Fibroblast of upper back skin (primary cell): ENCODE measurements at regions not wholly inside any gene's neighbourhood (a gene's known extent, or its start where the extent isn't known, plus 50 kb on each side); places are given as distances from the start of the nearest gene placed in this dataset.
"Not testable (repeated sequence)": the region's sequence is repeated elsewhere in the genome, so short reads cannot be mapped to it uniquely, and the experiment has no call there.

Source experiments
- DNase-seq: peaks from one replicate; pipeline ENCODE4 v3.0.0-alpha.2; 2013

DNA sequence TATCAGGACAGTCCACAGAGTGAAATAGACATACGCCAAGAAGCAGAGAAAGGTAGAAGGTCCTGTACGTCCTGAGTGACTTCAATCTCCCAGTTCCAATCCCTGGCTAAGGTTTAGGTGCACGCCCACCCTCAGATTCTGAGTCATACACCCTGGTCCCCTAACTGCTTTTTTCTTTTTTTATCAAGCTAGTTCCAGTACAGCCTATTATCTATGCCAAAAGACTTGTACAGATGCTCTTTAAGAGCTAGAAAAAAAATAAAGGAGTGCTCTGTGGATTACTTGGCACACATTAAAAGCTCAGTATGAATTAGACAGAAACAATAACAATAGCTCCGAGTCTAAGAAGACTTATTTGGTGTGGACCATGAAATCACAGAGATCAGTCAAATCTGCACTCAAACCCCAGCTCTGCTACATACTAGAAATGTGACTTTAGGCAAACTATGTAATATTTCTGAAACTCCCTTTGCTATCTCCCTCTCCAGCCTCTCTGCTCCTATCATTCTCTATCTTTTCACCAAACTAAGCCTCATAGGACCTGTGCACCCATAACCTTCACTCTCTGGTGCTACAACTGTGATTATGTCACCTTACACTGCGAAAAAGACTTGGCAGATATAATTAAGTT, 168.8 kb upstream of the KCTD7 start:
- DNase-seq = not testable (repeated sequence)

DNA sequence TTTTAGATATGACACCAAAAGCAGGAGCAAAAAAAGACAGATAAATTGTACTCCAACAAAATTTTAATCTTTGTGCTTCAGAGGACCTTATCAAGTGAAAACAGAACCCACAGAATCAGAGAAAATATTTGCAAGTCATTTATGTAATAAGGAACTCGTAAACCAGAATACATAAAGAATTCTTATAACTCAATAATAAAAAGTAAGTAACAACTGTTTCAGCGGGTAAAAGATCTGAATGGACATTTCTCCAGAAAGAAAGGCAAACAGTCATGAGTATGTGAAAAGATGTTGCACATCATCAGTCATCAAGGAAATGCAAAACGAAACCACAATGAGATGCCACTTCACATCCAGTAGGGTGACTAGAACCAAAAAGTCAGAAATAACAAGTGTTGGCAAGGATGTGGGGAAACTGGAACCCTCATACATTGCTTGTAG, 167.7 kb upstream of the KCTD7 start:
- no peak for DNase-seq

DNA sequence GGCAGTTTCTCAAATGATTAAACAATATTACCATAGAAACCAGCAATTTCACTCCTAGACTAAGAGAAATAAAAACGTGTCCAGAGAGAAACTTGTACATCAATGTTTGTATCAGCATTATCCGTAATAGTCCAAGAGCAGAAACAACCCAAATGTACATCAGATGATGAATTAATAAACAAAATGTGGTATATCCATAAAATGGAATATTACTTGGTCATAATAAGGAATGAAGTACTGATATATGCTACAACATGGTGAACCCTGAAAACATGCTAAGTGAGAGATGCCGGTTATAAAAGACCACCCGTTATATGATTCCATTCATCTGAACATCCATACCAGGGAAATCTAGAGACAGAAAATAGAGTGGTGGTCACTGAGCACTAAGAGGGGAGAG, 167.3 kb upstream of the KCTD7 start:
- not testable (repeated sequence) for DNase-seq

DNA sequence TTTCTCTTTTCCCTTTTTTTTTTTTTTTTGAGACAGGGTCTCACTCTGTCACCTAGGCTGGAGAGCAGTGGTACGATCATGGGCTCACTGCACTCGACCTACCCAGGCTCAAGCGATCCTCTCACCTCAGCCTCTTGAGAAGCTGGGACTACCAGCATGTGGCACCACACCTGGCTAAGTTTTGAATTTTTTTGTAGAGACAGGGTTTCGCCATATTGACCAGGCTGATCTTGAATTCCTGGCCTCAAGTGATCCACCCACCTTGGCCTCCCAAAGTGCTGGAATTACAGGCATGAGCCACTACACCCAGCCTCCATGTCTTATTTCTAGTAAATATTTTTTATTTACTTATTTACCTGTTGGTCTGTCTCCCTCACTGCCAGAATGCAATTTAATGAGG, 165.8 kb upstream of the KCTD7 start:
- not testable (repeated sequence) for DNase-seq

DNA sequence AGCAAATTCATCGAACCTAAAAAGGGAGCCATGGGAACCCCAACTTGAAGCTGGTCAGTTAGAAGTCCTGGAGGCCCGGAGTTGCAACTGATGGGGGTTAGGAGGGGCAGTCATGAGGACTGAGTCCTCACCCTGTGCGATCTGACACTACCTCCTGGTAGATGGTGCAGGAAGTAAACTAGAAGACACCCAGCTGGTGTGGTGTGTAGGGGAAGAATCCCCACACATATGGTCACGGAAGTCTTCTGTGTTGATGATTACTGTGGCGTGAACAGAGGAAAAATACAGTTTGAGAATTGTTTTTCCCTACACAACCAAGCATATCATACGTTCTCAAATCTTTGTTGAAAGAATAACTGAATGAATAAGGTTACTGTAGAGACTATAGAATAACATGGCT, 164.6 kb upstream of the KCTD7 start:
- no peak for DNase-seq

DNA sequence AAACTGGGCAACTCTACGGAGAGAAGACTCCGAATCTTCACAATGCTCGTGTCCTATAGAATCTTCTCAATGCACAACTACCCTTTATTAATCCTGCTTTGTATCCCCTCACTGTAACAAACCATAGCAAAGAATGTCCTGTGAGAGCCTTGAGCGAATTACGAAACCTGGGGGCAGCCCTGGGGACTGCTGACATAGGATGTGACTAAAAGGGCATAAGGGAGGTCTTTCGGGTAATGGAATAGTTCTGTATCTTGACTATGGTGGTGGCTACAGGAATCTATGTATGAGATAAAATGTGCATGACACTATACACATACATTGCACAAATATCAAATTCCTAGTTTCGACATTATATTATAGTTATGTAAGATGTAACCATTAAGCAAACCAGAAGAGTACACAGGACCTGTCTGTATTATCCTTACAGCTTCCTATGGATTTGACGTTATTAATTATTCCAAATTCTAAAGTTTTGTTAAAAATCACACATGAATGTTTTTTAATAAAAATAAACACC, 162.5 kb upstream of the KCTD7 start:
- DNase-seq = no peak

DNA sequence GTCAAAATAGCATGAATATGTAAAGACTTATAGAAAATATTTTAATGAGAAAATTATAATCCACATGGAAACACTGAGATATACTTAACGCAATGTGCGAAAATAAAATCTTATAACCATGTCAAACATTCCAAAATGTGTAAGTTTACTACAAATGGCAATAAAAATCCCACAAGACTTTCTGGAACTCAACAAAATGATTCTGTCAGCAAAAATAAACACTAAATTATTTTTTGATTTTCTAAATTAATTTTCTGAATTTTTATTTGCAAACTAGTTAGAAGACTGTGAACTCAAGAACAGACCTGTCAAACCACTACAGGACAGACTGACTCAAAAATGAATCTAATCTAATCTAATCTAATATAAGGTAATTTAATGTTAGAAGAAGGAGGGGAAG, 160.8 kb upstream of the KCTD7 start:
- no peak for DNase-seq

DNA sequence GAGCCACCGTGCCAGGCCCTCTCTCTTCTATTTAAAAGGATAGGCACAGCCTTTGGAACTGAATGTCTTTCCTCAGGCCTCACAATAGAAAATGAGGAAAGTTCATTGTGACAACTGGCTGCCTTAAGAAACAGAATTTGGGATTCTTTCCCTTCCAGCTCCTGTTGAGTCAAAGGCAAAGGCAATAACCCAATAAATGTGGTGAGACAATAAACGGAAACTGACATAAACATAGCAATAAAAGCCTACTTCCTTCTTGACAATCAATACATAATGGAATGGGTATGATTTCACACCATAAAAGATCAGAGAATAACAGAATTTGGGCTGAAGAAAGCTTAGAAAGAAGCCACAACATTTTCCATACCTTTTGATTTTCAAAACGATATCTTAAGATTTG, 155.6 kb upstream of the KCTD7 start:
- not testable (repeated sequence) for DNase-seq

DNA sequence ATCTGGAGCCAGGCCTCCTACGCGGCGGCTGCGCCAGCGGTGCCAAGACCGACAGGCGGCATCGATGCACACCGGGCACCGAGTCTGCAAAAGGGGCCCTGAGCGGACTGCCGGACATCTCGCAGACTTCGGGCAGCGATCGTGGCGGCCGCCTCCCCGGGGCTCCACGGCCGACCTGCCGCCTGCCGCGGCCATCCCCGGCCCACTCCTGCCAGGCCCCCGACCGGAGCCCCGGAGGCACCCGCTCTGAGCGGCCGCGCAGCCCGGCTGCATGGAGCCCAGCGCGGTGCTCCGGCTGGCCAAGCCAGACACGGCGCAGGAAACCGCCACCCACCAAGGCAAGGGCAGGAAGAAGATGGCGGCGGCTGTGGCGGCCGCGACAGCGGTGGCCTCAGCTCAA, 154.2 kb upstream of the KCTD7 start:
- DNase-seq = no peak

DNA sequence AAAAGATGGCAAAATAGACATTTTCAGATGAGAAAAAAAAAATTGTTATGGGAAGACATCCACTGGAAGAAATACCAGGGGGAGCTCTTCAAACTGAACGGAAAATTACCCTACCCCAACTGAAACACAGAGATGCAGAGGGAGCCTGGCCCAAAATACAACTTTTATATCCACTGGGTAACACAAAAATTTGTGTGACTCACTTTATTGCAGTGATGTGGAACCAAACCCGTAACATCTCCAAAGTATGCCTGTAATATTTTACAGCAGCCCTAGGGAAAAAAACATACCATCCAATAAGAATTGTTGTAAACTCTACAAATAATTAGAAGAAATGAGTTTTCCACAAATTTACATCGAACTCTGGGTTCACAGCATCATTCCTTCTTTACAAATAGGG, 152.6 kb upstream of the KCTD7 start:
- not testable (repeated sequence) for DNase-seq

DNA sequence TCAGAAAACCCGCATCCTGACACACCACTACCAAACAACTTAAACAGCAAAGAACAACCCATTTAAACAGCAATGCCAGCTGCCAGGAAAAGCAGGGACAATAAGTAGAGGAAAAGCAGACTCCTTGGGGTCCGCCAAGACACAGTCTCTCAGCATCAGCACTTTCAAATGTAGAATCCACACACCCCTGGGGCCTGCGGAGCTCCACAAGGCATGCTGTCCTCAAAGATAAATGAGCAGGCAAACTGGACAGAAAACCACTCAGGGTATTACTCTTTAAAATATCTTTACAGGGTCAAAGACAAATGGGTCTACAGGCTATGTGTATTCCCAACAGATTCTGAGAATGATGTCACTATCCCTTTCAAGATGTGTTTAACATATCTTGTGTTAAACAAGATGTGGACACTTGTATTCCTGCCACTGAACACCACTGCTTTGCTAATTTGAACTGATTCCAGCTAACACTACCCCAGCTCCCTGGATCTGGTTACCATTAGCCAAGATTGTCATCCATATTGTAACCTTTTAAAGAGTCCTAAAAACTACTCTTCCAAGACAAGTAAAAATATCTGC, 150.8 kb upstream of the KCTD7 start:
- DNase-seq = not testable (repeated sequence)

DNA sequence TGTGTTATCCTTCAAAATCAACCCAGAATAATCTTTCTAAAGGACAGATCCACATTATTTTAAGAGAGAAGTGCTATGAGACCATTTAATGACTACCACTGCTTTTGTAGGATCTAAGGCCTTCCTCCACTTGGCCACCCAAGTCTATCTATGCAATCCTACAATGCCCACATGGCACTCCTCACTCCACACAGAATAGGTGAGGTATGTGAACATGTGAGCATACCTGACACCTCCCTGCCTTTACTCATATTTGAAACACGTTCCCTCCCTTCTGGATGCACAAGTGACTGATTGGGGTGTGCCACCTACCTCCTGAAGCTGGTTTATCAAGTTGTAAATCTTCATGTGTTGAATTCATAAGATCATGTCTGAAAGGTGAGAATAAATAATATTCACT, 147.5 kb upstream of the KCTD7 start:
- not testable (repeated sequence) for DNase-seq

DNA sequence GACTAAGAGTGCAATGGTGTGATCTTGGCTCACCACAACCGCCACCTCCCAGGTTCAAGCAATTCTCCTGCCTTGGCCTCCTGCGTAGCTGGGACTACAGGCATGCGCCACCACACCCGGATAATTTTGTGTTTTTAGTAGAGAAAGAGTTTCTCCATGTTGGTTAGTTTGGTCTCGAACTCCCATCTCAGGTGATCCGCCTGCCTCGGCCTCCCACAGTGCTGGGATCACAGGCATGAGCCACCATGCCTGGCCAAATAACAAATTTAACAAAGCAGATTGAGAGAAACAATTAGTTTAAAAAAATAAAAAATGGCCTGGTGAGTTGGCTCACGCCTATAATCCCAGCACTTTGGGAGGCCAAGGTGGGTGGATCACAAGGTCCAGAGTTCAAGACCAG, 139.6 kb upstream of the KCTD7 start:
- not testable (repeated sequence) for DNase-seq

DNA sequence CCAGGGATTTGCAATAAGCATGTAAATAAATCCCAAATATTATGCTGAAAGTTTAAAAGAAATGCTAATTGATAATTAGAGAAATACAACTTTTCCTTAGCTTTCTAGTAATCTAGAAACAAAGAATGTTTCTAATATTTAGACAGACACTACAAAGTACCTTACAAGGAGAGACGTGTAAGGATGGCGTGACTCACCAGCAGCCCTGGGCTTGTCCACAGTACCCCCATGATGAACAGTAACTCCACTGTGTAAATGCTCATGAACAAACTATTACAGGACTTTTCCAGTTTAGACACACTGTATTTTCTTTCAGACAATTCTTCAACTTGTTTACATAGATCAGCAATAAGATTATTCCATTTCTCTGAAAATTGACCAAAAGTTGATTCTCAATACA, 138.9 kb upstream of the KCTD7 start:
- DNase-seq = peak; percentile 7

DNA sequence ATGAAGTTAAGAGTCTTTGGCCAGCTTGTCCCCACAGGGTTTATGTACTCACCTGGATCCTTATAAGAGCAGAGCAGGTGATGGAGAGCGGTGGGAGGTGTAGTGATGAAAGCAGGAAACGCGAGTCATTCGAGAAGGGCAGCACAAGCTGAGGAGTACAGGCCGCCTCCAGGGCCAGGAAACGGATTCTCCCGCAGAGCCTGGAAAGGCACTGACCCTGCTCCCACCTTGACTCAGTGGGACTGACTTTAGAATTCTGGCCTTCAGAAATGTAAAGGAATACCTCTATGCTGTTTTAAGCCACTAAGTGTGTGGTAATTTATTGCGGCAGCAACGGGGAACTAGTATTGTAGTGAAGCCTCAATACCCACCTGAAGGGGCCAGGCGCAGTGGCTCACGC, 137.7 kb upstream of the KCTD7 start:
- not testable (repeated sequence) for DNase-seq

DNA sequence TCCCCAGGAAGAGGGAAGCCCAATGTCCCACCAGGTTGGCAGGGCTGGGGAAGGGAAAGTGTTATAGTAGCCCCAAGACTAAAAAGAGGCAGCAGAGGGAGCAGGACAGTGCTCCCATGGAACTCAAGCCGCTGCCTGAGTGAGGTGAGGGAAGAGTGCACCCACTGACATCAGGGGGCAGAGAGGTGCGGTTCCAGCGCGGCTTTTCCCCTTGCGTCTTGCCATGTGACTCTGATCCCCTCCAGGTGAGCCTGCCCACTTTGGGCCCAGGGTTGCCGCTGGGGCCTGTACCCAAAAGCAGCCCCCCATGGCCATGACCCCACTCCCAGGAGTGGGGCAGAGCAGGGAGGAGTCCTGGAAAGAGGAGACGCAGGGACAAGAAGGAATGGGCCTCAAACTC, 136.3 kb upstream of the KCTD7 start:
- not testable (repeated sequence) for DNase-seq

DNA sequence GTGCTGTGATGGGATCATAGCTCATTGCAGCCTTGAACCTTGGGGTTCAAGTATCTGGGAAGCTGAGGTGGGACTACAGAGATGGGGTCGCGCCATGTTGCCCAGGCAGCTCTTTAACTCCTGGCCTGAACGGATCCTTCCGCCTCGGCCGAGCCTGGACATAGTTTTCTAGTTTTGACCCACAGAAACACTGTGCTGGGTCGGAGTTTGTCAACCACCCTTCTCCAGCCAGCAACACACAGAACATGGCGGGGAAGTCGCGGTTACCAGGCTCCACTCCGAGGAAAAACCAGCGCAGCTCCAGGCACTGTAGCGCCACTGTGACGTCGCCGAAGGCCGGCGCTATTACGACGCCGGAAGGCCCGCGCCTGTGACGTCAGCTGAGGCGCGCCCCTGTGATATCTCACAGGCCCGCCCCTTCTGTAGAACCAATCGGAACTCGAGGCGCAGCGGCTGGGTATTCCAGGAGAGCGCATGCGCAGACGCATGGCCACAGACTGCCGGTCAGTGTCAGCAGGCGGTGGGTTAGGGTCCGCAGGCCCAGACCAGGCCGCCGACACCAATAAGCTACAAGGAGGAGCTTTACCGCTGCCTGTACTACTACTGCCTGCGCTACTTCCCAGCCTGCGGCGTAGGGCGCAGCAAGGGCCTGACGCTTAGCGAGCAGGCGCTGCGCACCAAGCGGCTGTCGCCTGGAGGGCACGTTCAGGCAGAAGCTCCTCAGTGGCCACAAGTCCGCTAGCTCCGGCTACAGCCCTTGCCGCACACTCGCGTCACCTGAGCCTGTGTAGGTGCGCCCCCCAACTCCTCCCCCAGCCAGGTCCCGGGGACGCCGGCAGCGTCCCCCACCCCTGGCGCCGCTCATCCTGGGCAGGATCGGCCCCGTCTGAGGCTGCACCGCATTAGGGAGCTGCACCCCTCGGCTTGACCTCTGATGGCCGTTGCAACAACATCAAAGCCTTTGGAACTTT, 135.2 kb upstream of the KCTD7 start:
- peak; percentile 98 for DNase-seq

DNA sequence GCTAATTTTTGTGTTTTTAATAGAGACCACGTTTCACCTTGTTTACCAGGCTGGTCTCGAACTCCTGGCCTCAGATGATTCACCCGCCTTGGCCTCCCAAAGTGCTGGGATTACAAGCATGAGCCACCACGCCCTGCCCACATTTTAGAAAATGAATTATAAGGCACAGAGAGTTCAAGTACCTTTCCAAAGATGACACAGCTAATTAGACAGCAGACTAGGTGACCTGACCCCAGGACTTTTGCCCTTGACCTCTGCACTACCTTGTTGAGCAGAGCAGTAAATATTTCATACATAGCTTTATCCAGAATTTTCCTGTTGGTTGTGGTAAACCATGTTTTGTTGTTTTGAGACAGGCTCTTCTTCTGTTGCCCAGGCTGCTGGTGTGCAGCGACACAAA, 131.3 kb upstream of the KCTD7 start:
- no peak for DNase-seq

DNA sequence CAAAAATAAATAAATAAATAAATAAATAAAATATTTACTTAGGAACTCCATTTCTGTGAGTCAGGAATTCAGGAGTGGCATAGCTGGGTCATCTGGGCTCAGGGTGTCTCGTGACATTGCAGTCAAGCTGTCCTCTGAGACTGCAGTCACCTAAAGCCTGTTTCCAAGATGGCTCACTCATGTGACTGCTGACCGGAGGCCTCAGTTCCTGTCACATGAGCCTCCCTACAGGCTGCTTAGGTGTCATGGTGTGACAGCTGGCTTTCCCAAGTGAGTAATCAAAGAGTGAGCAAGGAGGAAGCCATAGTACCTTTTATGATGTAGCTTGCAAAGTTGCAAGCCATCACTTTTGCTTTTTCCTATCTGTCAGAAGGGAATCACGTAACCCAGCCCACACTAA, 128.6 kb upstream of the KCTD7 start:
- no peak for DNase-seq

DNA sequence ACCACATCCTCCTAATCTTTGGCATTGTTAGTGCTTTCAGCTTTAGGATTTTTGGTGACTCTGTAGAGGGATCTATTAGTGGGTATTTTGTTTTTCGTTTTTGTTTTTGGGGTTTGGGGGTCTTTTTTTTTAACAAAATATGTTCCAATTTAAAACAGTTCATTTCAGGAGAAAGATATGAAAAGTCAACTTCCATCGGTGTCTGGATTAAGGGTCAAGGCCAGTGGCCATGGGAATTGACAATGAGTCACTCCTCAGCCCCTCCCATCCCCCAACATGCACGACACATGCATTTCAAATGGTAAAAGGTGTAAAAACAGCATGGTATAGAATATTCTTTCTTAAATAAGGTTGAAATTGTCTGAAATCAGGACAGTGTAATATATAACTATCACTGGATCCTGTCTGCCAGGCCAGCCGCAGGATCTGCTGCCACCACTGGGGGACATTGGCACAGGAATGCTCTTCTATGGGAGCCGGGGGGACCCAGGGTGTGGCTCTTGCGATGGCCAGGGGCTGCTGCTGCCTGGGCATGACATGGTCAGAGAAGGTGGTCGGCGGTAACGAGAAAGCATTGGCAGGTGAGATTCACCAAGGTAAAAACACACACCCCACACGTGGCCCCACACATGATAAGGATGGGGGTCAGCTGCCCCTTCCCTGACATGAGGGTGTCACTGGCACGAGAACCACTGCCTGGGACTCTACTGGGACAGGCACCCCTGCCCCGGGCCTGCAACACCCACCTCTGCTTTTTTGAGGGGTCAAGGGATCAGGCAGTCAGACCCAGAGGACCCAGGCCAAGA, 126.2 kb upstream of the KCTD7 start:
- DNase-seq = no peak

DNA sequence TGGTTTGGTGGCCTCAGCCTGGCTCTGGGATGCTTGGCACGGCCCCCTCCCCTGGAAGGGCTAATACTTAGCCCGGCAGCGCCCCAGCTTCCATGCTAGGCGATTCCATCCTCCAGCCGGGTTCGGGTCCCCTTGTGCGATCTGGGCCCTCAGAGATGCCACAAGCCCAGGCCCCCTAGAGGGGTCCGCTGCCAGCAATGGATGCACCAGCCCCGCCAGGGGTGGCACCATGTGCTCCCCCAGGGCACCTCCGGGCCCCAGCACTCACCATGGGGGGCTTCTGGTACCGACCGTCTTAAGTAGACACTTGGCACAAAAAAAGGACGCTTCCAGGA, 125.7 kb upstream of the KCTD7 start:
- no peak for DNase-seq

DNA sequence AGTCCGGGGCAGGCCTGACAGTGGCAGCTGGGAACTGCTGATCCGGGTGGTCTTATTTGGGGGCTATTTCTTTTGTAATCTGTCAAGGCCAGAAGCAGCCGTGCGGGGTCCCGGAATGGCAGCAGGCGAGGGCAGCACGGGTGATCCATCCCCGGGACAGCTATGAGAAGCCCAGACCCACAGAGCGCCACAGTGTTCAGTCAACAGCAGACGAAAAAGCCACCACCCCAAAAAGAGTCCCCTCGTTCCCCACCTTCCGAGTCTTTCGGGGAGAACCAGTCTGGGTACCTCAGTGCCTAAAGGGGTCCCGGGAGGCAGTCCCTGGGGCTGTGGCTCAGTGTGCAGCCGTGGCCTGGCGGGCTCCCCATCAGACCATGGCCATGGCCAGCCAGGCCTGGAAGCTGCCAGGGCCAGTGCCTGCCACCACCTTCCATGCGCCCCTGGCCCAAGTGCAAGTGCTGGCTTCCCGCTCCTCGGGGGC, 125.1 kb upstream of the KCTD7 start:
- no peak for DNase-seq

DNA sequence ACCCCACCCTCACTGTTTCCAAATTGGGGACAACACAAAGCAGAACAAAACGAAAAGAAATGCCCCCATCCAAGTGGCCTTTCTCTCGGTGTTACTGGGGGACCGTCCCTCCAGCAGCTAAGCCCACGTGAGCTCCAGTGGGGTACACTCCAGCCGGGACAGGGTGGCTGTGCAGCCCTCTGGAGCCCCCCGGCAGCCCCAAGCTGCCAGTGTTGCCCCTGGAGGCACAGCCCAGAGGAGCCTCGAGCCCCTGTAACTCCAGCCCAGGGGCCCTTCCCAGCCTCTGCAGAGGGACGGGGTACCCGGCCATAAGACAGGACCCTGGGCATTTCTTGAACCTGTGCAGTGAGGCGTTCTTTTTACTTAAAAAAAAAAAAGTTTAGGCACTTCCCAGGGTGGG, 124.5 kb upstream of the KCTD7 start:
- no peak for DNase-seq
